ENCODE measurements at regions not wholly inside any gene's neighbourhood (a gene's known extent, or its start where the extent isn't known, plus 50 kb on each side); places are given as distances from the start of the nearest gene placed in this dataset.

GRCh38 chr1:244187310-244187709, 136.2 kb downstream of the ZBTB18 start:
- DNase-seq (no peak), ATAC-seq (no peak)
- intact Hi-C loops (cut with DNase I): no loop called here
- no peaks in the 10 kb centered on the region for H3K36me3 ChIP-seq
- no peak for TF ChIP-seq POLR2A (IDR thresholded peaks at IDR 0.05)
- TF ChIP-seq CTCF (IDR thresholded peaks at IDR 0.05): no peak
- no peaks in the 10 kb centered on the region for H3K4me1 ChIP-seq
- no peak overlapping the region for H3K27ac ChIP-seq
- no peak overlapping the region for H3K4me3 ChIP-seq
- H3K9me3 ChIP-seq: peaks cover 0 to 8% (median 0%) of the 10 kb centered on the region in 12 donors
- 86 to 93% (median 90%) methylated on average over 9 to 12 of the region's 12 CpGs for WGBS, 4 donors
- no peaks in the 10 kb centered on the region for H3K27me3 ChIP-seq

- no peaks in the 10 kb centered on the region for H3K36me3 ChIP-seq
- H3K9me3 ChIP-seq: peaks cover 0 to 8% (median 0%) of the 10 kb centered on the region in 12 donors
- ATAC-seq (no peak), DNase-seq (no peak)
- no peak for TF ChIP-seq POLR2A (IDR thresholded peaks at IDR 0.05)
- no peak for TF ChIP-seq CTCF (IDR thresholded peaks at IDR 0.05)
- 85 to 87% (median 86%) methylated on average over 5 of the region's 5 CpGs for WGBS, 4 donors
- no peaks in the 10 kb centered on the region for H3K4me1 ChIP-seq
- H3K4me3 ChIP-seq: no peak overlapping the region
- intact Hi-C loops (cut with DNase I): no loop called here
- no peak overlapping the region for H3K27ac ChIP-seq
- H3K27me3 ChIP-seq: no peaks in the 10 kb centered on the region
These were observed 140.5 kb downstream of the ZBTB18 start for GRCh38 chr1:244191581-244191980.

GRCh38 chr1:244192325-244192724, 141.2 kb downstream of the ZBTB18 start:
- ATAC-seq: no peak
- WGBS, 4 donors: 79 to 87% (median 84%) methylated on average over 3 of the region's 3 CpGs
- Histone ChIP-seq H3K9me3 (peaks cover 0 to 8% (median 0%) of the 10 kb centered on the region in 12 donors), H3K4me1 (no peaks in the 10 kb centered on the region), H3K27ac (no peak overlapping the region), H3K4me3 (no peak overlapping the region), H3K27me3 (no peaks in the 10 kb centered on the region), H3K36me3 (no peaks in the 10 kb centered on the region)
- intact Hi-C loops (cut with DNase I): no loop called here
- no peak for DNase-seq
- TF ChIP-seq POLR2A (IDR thresholded peaks at IDR 0.05) (no peak), CTCF (IDR thresholded peaks at IDR 0.05) (no peak)

GRCh38 chr1:244196571-244197285, 145.6 kb downstream of the ZBTB18 start:
- 90 to 93% (median 92%) methylated on average over 6 of the region's 6 CpGs for WGBS, 4 donors
- ATAC-seq: no peak
- intact Hi-C loops (cut with DNase I): no loop called here
- H3K9me3 ChIP-seq: no peaks in the 10 kb centered on the region
- no peak overlapping the region for H3K27ac ChIP-seq
- no peaks in the 10 kb centered on the region for H3K36me3 ChIP-seq
- no peak overlapping the region for H3K4me3 ChIP-seq
- no peaks in the 10 kb centered on the region for H3K4me1 ChIP-seq
- TF ChIP-seq POLR2A (IDR thresholded peaks at IDR 0.05): no peak
- TF ChIP-seq CTCF (IDR thresholded peaks at IDR 0.05): no peak
- H3K27me3 ChIP-seq: no peaks in the 10 kb centered on the region
- no peak for DNase-seq
